ENCODE measurements at regions not wholly inside any gene's neighbourhood (a gene's known extent, or its start where the extent isn't known, plus 50 kb on each side); places are given as distances from the start of the nearest gene placed in this dataset.

- Histone ChIP-seq H3K27me3 (replicated peaks; ENCODE audit: control insufficient read depth, insufficient read depth, low read length) (no peaks in the 10 kb centered on the region), H3K36me3 (ENCODE audit: control insufficient read depth, insufficient read depth, low read length) (no peaks in the 10 kb centered on the region), H3K4me3 (replicated peaks; ENCODE audit: low read depth, low read length) (no peak overlapping the region)
- DNase-seq (ENCODE audit: extremely low read depth, insufficient read length) = no peak
- TF ChIP-seq CTCF (IDR thresholded peaks at IDR 0.05; ENCODE audit: insufficient read depth, low read length, poor library complexity, severe bottlenecking) = no peak
These were observed 296.1 kb upstream of the SOX9 start for GRCh38 chr17:71824671-71825070.

DNA sequence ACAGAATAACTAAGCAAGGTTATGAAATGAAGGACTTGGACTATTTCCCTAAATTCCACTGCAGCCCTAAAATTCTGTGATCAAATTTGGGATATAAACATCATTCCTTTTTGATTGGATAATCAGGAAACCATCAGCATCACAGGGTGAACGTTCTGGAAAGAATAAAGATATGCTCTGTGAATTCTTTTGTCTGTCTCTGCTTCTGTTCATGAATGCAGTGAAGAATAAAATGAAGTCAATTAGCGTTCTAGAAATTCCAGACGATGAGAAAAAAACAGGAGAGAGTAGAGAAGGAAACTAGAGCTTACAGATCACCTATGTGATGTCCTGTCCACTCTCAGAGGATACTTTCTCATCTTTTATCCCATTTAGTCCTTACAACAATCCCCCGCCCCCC, 295.1 kb upstream of the SOX9 start:
- TF ChIP-seq CTCF (IDR thresholded peaks at IDR 0.05; ENCODE audit: insufficient read depth, low read length, poor library complexity, severe bottlenecking) = no peak
- DNase-seq (ENCODE audit: extremely low read depth, insufficient read length) = no peak
- Histone ChIP-seq H3K27me3 (replicated peaks; ENCODE audit: control insufficient read depth, insufficient read depth, low read length) (no peaks in the 10 kb centered on the region), H3K36me3 (ENCODE audit: control insufficient read depth, insufficient read depth, low read length) (no peaks in the 10 kb centered on the region), H3K4me3 (replicated peaks; ENCODE audit: low read depth, low read length) (no peak overlapping the region)

DNA sequence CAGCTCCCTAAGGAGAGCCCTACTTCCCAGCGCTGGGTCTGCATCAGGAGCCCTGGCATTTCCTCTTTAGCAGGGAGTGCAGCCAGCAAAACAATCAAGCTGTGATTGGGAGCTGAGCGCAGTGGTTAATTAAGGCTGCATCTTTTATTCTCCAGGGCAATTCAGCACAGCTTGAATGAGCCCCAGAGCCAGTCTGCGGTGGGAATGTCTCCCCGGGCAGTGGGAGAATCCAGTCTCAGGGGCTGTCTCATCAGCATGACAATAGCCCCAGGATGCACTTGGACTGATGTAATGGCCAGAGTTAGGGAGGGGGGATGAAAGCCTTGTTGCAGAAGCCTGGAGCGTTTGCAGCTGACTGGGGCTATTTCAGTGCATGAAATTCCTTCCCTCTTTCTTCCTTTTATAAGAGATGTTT, 292.6 kb upstream of the SOX9 start:
- Histone ChIP-seq H3K27me3 (replicated peaks; ENCODE audit: control insufficient read depth, insufficient read depth, low read length) (no peaks in the 10 kb centered on the region), H3K4me3 (replicated peaks; ENCODE audit: low read depth, low read length) (no peak overlapping the region), H3K36me3 (ENCODE audit: control insufficient read depth, insufficient read depth, low read length) (no peaks in the 10 kb centered on the region)
- no peak for DNase-seq (ENCODE audit: extremely low read depth, insufficient read length)
- TF ChIP-seq CTCF (IDR thresholded peaks at IDR 0.05; ENCODE audit: insufficient read depth, low read length, poor library complexity, severe bottlenecking) = no peak

DNA sequence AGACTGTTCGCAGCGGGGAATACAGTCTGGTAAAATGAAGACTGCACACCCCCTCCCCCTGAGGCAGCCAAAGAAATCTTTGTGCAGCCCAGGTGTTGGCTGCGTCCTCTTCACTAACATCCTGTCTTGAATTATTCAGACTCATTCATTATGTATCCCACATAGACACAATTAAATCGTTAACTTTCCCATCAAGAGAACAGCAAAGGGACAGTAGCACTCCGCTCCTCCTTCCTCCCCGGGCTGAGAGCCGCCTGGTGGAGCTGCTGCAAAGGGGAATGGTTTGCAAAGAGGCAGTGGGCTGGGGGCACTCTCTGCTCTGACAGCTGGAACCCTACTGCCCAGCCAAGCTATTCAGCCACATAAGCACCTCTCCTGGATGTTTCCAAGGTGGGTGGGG, 290.0 kb upstream of the SOX9 start:
- DNase-seq (ENCODE audit: extremely low read depth, insufficient read length) = no peak
- no peaks in the 10 kb centered on the region for H3K36me3 ChIP-seq (ENCODE audit: control insufficient read depth, insufficient read depth, low read length)
- no peaks in the 10 kb centered on the region for H3K27me3 ChIP-seq (replicated peaks; ENCODE audit: control insufficient read depth, insufficient read depth, low read length)
- TF ChIP-seq CTCF (IDR thresholded peaks at IDR 0.05; ENCODE audit: insufficient read depth, low read length, poor library complexity, severe bottlenecking) = no peak
- H3K4me3 ChIP-seq (replicated peaks; ENCODE audit: low read depth, low read length) = no peak overlapping the region

DNA sequence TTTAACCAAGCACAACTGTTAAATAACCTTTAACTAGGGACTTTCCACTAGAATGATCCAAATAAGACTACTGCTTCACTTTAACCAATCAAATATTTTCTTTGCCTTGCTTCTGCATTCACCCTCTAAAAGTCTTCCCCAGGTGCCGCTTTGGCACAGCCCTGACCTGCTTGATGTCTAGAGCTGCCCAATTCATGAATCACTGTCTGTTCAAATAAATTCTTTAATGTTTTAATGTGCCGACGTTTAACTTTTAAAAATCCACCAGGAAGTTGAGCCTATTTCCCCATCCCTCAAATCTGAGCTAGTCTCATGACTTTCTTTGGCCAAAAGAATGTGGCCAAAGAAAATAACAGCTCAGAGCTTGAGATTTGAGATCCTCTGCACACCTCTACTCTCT, 277.8 kb upstream of the SOX9 start:
- H3K27me3 ChIP-seq (replicated peaks; ENCODE audit: control insufficient read depth, insufficient read depth, low read length) = no peaks in the 10 kb centered on the region
- TF ChIP-seq CTCF (IDR thresholded peaks at IDR 0.05; ENCODE audit: insufficient read depth, low read length, poor library complexity, severe bottlenecking) = no peak
- no peaks in the 10 kb centered on the region for H3K36me3 ChIP-seq (ENCODE audit: control insufficient read depth, insufficient read depth, low read length)
- H3K4me3 ChIP-seq (replicated peaks; ENCODE audit: low read depth, low read length) = no peak overlapping the region
- no peak for DNase-seq (ENCODE audit: extremely low read depth, insufficient read length)

GRCh38 chr17:71845337-71845736, 275.5 kb upstream of the SOX9 start:
- DNase-seq (ENCODE audit: extremely low read depth, insufficient read length) = no peak
- H3K36me3 ChIP-seq (ENCODE audit: control insufficient read depth, insufficient read depth, low read length) = no peaks in the 10 kb centered on the region
- no peak for TF ChIP-seq CTCF (IDR thresholded peaks at IDR 0.05; ENCODE audit: insufficient read depth, low read length, poor library complexity, severe bottlenecking)
- H3K4me3 ChIP-seq (replicated peaks; ENCODE audit: low read depth, low read length) = no peak overlapping the region
- no peaks in the 10 kb centered on the region for H3K27me3 ChIP-seq (replicated peaks; ENCODE audit: control insufficient read depth, insufficient read depth, low read length)

All from GM06990 (cell line).